Hematopoietic multipotent progenitor cell treated with erythropoietin and hydrocortisone succinate and interleukin-3 and kit ligand, for 8 days (in vitro differentiated cells): ENCODE measurements at regions not wholly inside any gene's neighbourhood (a gene's known extent, or its start where the extent isn't known, plus 50 kb on each side); places are given as distances from the start of the nearest gene placed in this dataset.

Source experiments
- DNase-seq: peaks from one replicate; pipeline ENCODE4 v3.0.0-alpha.2; 2015

- no peak for DNase-seq
These were observed 146.6 kb upstream of the OTOS start for GRCh38 chr2:240287011-240287410.

GRCh38 chr2:240287496-240288086, 147.1 kb upstream of the OTOS start:
- DNase-seq: no peak

GRCh38 chr2:240288087-240288521, 147.4 kb upstream of the GPC1 start:
- DNase-seq: no peak

GRCh38 chr2:240289701-240290431, 145.6 kb upstream of the GPC1 start:
- no peak for DNase-seq

- no peak for DNase-seq
These were observed 144.8 kb upstream of the GPC1 start for GRCh38 chr2:240290432-240291336.

GRCh38 chr2:240291337-240292034, 144.0 kb upstream of the GPC1 start:
- no peak for DNase-seq

- no peak for DNase-seq
These were observed 143.4 kb upstream of the GPC1 start for GRCh38 chr2:240292035-240292574.

- DNase-seq: no peak
These were observed 142.6 kb upstream of the GPC1 start for GRCh38 chr2:240292619-240293525.

- no peak for DNase-seq
These were observed 141.7 kb upstream of the GPC1 start for GRCh38 chr2:240293557-240294461.

GRCh38 chr2:240294514-240294913, 140.9 kb upstream of the GPC1 start:
- DNase-seq: no peak

- no peak for DNase-seq
These were observed 140.0 kb upstream of the GPC1 start for GRCh38 chr2:240295256-240296103.

GRCh38 chr2:240296104-240296406, 139.4 kb upstream of the GPC1 start:
- DNase-seq: no peak

- no peak for DNase-seq
These were observed 138.8 kb upstream of the GPC1 start for GRCh38 chr2:240296476-240297255.

GRCh38 chr2:240297256-240298116, 138.0 kb upstream of the GPC1 start:
- DNase-seq: no peak

- DNase-seq: no peak
These were observed 137.2 kb upstream of the GPC1 start for GRCh38 chr2:240298117-240298790.

- DNase-seq: no peak
These were observed 136.4 kb upstream of the GPC1 start for GRCh38 chr2:240298803-240299709.
